ENCODE measurements at regions not wholly inside any gene's neighbourhood (a gene's known extent, or its start where the extent isn't known, plus 50 kb on each side); places are given as distances from the start of the nearest gene placed in this dataset.

DNA sequence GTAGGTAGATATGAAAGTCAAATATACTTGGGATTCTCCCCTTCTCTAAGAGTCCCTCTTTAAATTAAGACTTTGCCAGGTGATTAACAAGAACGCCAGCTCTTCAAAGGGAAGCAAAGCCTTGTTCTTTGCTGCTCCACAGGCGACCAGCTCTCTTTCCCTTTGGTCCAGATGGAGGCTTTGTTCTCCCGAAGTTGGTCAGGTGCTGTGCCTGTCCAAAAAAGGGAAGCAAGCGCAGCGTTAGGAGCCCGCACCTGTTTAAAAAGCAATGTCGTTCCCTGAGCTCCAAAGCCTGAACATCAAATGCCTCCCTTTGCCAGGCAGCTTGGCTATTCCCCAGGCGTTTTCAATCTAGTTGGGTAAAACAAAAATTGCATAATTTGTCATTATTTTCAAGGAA lies 1913.1 kb upstream of the PIK3C3 start:
- Histone ChIP-seq H3K36me3 (ENCODE audit: low read depth, missing control alignments) (no peaks in the 10 kb centered on the region), H3K4me1 (no peaks in the 10 kb centered on the region), H3K27ac (no peak overlapping the region), H3K9me3 (no peaks in the 10 kb centered on the region), H3K4me3 (no peak overlapping the region), H3K27me3 (no peaks in the 10 kb centered on the region)
- DNase-seq, result no peak
- WGBS, 2 donors, result 75 to 82% methylated on average over 8 of the region's 8 CpGs
- intact Hi-C loops (cut with DNase I; ENCODE audit: low total_unique reads), result no loop called here
- TF ChIP-seq, protein P1, sequence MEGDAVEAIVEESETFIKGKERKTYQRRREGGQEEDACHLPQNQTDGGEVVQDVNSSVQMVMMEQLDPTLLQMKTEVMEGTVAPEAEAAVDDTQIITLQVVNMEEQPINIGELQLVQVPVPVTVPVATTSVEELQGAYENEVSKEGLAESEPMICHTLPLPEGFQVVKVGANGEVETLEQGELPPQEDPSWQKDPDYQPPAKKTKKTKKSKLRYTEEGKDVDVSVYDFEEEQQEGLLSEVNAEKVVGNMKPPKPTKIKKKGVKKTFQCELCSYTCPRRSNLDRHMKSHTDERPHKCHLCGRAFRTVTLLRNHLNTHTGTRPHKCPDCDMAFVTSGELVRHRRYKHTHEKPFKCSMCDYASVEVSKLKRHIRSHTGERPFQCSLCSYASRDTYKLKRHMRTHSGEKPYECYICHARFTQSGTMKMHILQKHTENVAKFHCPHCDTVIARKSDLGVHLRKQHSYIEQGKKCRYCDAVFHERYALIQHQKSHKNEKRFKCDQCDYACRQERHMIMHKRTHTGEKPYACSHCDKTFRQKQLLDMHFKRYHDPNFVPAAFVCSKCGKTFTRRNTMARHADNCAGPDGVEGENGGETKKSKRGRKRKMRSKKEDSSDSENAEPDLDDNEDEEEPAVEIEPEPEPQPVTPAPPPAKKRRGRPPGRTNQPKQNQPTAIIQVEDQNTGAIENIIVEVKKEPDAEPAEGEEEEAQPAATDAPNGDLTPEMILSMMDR (IDR thresholded peaks at IDR 0.05), result no peak
- no peak for TF ChIP-seq POLR2A (IDR thresholded peaks at IDR 0.05)

DNA sequence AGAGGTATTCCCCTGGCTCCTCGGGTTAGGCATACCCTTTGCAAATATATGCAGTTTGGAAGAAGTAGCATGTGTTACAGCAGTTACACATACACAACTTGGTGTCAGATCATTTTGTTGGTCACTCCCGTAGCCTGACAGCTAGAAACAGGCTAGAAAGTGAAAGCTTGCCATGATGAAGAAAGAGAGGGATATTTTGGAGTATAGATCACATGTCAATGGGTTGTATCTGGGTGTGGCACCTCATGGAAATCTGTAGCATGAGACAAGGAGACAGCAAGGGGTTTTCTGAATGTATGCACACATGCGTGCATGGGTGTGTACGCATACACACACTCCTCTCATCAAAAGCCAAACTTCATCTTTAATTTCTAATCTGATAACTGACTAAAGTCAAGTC lies 1914.5 kb upstream of the PIK3C3 start:
- no peak for DNase-seq
- WGBS, 2 donors, result 86 to 88% methylated on average over 4 of the region's 4 CpGs
- Histone ChIP-seq H3K4me1 (no peaks in the 10 kb centered on the region), H3K4me3 (no peak overlapping the region), H3K27ac (no peak overlapping the region), H3K27me3 (no peaks in the 10 kb centered on the region), H3K36me3 (ENCODE audit: low read depth, missing control alignments) (no peaks in the 10 kb centered on the region), H3K9me3 (no peaks in the 10 kb centered on the region)
- intact Hi-C loops (cut with DNase I; ENCODE audit: low total_unique reads), result no loop called here
- TF ChIP-seq, protein P1 (IDR thresholded peaks at IDR 0.05), result no peak
- no peak for TF ChIP-seq POLR2A (IDR thresholded peaks at IDR 0.05)

DNA sequence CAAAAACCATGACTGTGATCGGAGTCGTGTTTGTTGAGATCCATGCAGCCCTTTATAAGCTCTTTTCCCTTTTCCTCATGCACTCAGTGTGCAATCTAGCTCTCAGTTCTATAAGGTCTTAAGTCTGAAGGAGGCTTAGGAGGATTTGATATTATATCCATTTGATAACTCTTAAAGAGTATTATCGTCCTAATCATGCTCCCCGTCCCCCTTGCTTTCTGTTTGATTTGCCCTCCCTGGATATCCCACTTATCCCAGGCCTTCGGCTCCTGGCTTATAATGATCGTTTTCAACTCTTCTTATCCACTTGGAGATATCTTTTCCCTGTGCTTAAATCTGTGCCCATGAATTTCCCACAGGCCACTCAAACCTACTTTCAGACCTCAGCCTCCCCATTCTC lies 1917.7 kb upstream of the PIK3C3 start:
- H3K4me1 ChIP-seq, result no peaks in the 10 kb centered on the region
- TF ChIP-seq, protein P1 (IDR thresholded peaks at IDR 0.05), result no peak
- TF ChIP-seq POLR2A (IDR thresholded peaks at IDR 0.05), result no peak

DNA sequence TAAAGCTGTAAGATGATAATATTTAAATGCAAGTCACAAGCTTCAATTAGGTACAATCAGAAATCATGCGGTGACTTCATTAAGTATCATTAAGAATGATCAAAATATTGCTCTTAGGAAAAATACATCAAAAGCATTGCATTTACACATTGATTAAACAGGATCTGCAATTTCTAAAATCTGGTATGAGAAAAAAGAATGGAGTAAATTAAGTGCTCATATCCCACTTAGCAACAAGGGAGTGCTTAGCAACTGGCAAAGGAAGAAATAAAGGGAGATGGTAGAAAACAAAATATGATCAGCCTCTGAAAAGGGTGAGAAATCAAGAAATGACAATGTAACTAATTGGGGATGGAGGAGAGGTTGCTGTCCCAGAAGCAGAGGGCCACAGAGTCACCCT lies 1918.2 kb upstream of the PIK3C3 start:
- H3K4me1 ChIP-seq, result no peaks in the 10 kb centered on the region
- H3K27me3 ChIP-seq, result no peaks in the 10 kb centered on the region
- intact Hi-C loops (cut with DNase I; ENCODE audit: low total_unique reads), result no loop called here
- WGBS, 2 donors, result 97 to 98% methylated on average over 1 of the region's 1 CpG
- H3K9me3 ChIP-seq, result no peaks in the 10 kb centered on the region
- DNase-seq, result no peak
- TF ChIP-seq, protein P1 (IDR thresholded peaks at IDR 0.05), result no peak
- no peak for TF ChIP-seq POLR2A (IDR thresholded peaks at IDR 0.05)
- no peaks in the 10 kb centered on the region for H3K36me3 ChIP-seq (ENCODE audit: low read depth, missing control alignments)
- no peak overlapping the region for H3K4me3 ChIP-seq
- H3K27ac ChIP-seq, result no peak overlapping the region

More for the DNA sequence above, 1917.7 kb upstream of the PIK3C3 start:
- intact Hi-C loops (cut with DNase I; ENCODE audit: low total_unique reads), result no loop called here
- H3K36me3 ChIP-seq (ENCODE audit: low read depth, missing control alignments), result no peaks in the 10 kb centered on the region
- H3K27ac ChIP-seq, result no peak overlapping the region
- H3K27me3 ChIP-seq, result no peaks in the 10 kb centered on the region
- WGBS, 2 donors, result 93 to 94% methylated on average over 6 of the region's 6 CpGs
- H3K4me3 ChIP-seq, result no peak overlapping the region
- H3K9me3 ChIP-seq, result no peaks in the 10 kb centered on the region
- DNase-seq, result no peak

DNA sequence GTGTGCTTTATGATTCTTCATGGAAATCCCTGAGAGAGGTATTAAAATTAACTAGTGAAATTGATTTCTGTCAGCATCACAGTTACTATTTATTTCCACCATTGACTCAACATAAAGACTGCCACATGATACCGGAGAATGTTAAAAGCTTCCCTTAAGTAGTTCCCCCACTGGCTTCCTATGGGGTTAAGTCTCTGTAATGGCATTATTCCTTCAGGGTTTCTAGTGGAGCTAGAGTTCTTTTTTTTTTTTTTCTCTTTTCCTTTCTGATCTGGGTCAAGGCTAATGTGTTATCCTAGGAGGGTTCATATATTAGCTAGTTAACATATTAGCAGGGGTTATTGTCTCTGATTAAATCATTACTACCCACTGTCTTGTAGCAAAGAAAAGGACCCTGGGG lies 1919.1 kb upstream of the PIK3C3 start:
- Histone ChIP-seq H3K27ac (no peak overlapping the region), H3K27me3 (no peaks in the 10 kb centered on the region), H3K4me3 (no peak overlapping the region), H3K9me3 (no peaks in the 10 kb centered on the region), H3K4me1 (no peaks in the 10 kb centered on the region), H3K36me3 (ENCODE audit: low read depth, missing control alignments) (no peaks in the 10 kb centered on the region)
- WGBS, 2 donors, result 95 to 100% methylated on average over 1 of the region's 1 CpG
- TF ChIP-seq, protein P1 (IDR thresholded peaks at IDR 0.05), result no peak
- TF ChIP-seq POLR2A (IDR thresholded peaks at IDR 0.05), result no peak
- DNase-seq, result no peak
- intact Hi-C loops (cut with DNase I; ENCODE audit: low total_unique reads), result no loop called here

All from testis (tissue), 2 donors.